ENCODE measurements at regions not wholly inside any gene's neighbourhood (a gene's known extent, or its start where the extent isn't known, plus 50 kb on each side); places are given as distances from the start of the nearest gene placed in this dataset.

- CTCF ChIA-PET: no interaction called here
- no peaks in the 10 kb centered on the region for H3K36me3 ChIP-seq (ENCODE audit: control insufficient read depth in 2 of 2, extremely low read depth in 1 of 2, insufficient read depth in 2 of 2, low read length in 2 of 2)
- no peak overlapping the region for H3K4me3 ChIP-seq (replicated peaks in 1 of 3; ENCODE audit: insufficient read depth in 1 of 3, low read depth in 1 of 3, low read length in 3 of 3)
- dilution Hi-C loops (cut with MboI; ENCODE audit: extremely low pct_ligation_motif_present, low sequenced_read_pairs) (no loop called here), intact Hi-C loops (cut with micrococcal nuclease) (no loop called here)
- H3K27me3 ChIP-seq (ENCODE audit: control insufficient read depth in 2 of 2, insufficient read depth in 2 of 2, low read length in 2 of 2): no peaks in the 10 kb centered on the region
- FAIRE-seq (no peak), DNase-seq (ENCODE audit: low read depth, low spot score) (no peak)
- H3K4me2 ChIP-seq (ENCODE audit: insufficient read depth, low read length): no peak overlapping the region
- H3K79me2 ChIP-seq (ENCODE audit: control insufficient read depth, insufficient read depth, low read length): no peaks in the 10 kb centered on the region
- H2AFZ ChIP-seq (ENCODE audit: low read depth, low read length): no peak overlapping the region
- H3K9ac ChIP-seq (replicated peaks; ENCODE audit: extremely low read depth, insufficient read depth, low read length): no peak overlapping the region
- H3K4me1 ChIP-seq (ENCODE audit: control insufficient read depth, extremely low read depth, insufficient read depth, low read length): no peaks in the 10 kb centered on the region
- BruUV-seq (replicated peaks): no TSS peak
- POLR2A ChIA-PET: no interaction called here
- no peaks in the 10 kb centered on the region for H3K9me1 ChIP-seq (replicated peaks; ENCODE audit: control insufficient read depth, extremely low read depth, insufficient read depth, low read length)
- TF ChIP-seq EZH2 (IDR thresholded peaks at IDR 0.05; ENCODE audit: borderline replicate concordance, low read depth, low read length, severe bottlenecking) (no peak), FOS (IDR thresholded peaks at IDR 0.05; ENCODE audit: borderline replicate concordance, insufficient read depth, low read length) (no peak), MYC (IDR thresholded peaks at IDR 0.05; ENCODE audit: low read depth, low read length) (no peak), MAX (IDR thresholded peaks at IDR 0.05; ENCODE audit: insufficient read depth, insufficient read length) (no peak), POLR2AphosphoS5 (IDR thresholded peaks at IDR 0.05; ENCODE audit: insufficient read depth, low read depth, low read length) (no peak), POLR2A (IDR thresholded peaks at IDR 0.05; ENCODE audit: low read depth, low read length) (no peak), GATA2 (IDR thresholded peaks at IDR 0.05; ENCODE audit: insufficient read depth, insufficient read length, low read depth, low read length) (no peak), JUN (IDR thresholded peaks at IDR 0.05; ENCODE audit: borderline replicate concordance, insufficient read depth, insufficient read length, low read depth) (no peak), CTCF (IDR thresholded peaks at IDR 0.05; ENCODE audit: extremely low read depth in 1 of 2, insufficient read depth in 1 of 2, low read depth in 1 of 2, low read length in 2 of 2) (no peak)
- no peaks in the 10 kb centered on the region for H4K20me1 ChIP-seq (replicated peaks; ENCODE audit: control insufficient read depth, extremely low read depth, insufficient read depth, low read length)
- H3K27ac ChIP-seq (ENCODE audit: insufficient read depth, low read depth, low read length): no peak overlapping the region
- no peaks in the 10 kb centered on the region for H3K9me3 ChIP-seq (replicated peaks; ENCODE audit: control insufficient read depth, insufficient read depth, low read length)
These were observed 162.3 kb downstream of the TRIM29 start for GRCh38 chr11:119975561-119976152.

Data from endothelial cell of umbilical vein (primary cell).